Gastrocnemius medialis (tissue), 4 donors: ENCODE measurements at regions not wholly inside any gene's neighbourhood (a gene's known extent, or its start where the extent isn't known, plus 50 kb on each side); places are given as distances from the start of the nearest gene placed in this dataset.

Source experiments
- ATAC-seq, 2 donors: fragments of 150-250 bp; one replicate each; pipeline ENCODE4 v1.9.1; 2016
- DNase-seq, 2 donors: peaks; one replicate each; pipeline ENCODE4 v3.0.0-alpha.2; 2019
- H3K27ac ChIP-seq, 4 donors: fragments of 200-600 bp; sonication (generic); 1 replicate in 1 of 4; 2 replicates in 3 of 4; pipeline ENCODE4 v1.5.1; 2016 to 2018; ENCODE audit warnings: mild to moderate bottlenecking in 2 of 4, moderate library complexity in 1 of 4
- H3K27me3 ChIP-seq, 3 donors: fragments of 200-600 bp; sonication (generic) in 2 of 3; 1 replicate in 1 of 3; 2 replicates in 2 of 3; pipeline versions ENCODE4 v1.5.1 to v1.6.0; 2016 to 2019; ENCODE audit warnings: mild to moderate bottlenecking in 1 of 3, moderate library complexity in 1 of 3
- H3K36me3 ChIP-seq, 2 donors: fragments of 200-600 bp; sonication (generic) in 1 of 2; one replicate each; pipeline ENCODE4 v1.5.1; 2017 to 2018
- H3K4me1 ChIP-seq, 2 donors: fragments of 200-600 bp; sonication (generic) in 1 of 2; one replicate each; pipeline ENCODE4 v1.5.1; 2016 to 2017; ENCODE audit warnings: mild to moderate bottlenecking in 2 of 2
- H3K4me3 ChIP-seq, 4 donors: fragments of 200-600 bp; sonication (generic) in 3 of 4; 1 replicate in 1 of 4; 2 replicates in 3 of 4; pipeline ENCODE4 v1.5.1; 2016 to 2019; ENCODE audit warnings: mild to moderate bottlenecking in 2 of 4
- H3K9me3 ChIP-seq, 3 donors: fragments of 200-600 bp; sonication (generic) in 2 of 3; 1 replicate in 1 of 3; 2 replicates in 2 of 3; pipeline ENCODE4 v1.5.1; 2016 to 2019
- CTCF ChIP-seq, 5 experiments: fragments of 450-650 bp in 3 of 5; fragments of 200-600 bp in 2 of 5; sonication (generic) in 2 of 5; IDR thresholded peaks in 4 of 5; conservative IDR thresholded peaks in 1 of 5; 1 replicate in 4 of 5; 2 replicates in 1 of 5; pipeline ENCODE4 v1.5.1; 2016 to 2019; ENCODE audit warnings: antibody characterized with exemption in 5 of 5, mild to moderate bottlenecking in 3 of 5, moderate library complexity in 3 of 5
- POLR2A ChIP-seq, 2 donors: fragments of 450-650 bp; IDR thresholded peaks; one replicate each; pipeline ENCODE4 v1.6.1; 2017; ENCODE audit warnings: antibody characterized with exemption in 2 of 2, mild to moderate bottlenecking in 2 of 2, moderate library complexity in 2 of 2
- in situ Hi-C, 4 donors: fragments of 200-750 bp; cut with MboI; loops; one replicate each; pipeline versions ENCODE4 v1.15.0 to v1.8.0; 2017; ENCODE audit warnings: low sequenced_read_pairs in 4 of 4
- intact Hi-C: fragments of 100-400 bp; cut with DNase I; formaldehyde crosslinking; loops from one replicate; pipeline ENCODE4 v1.15.1; 2023; ENCODE audit warnings: low total_unique reads

GRCh38 chr5:68420476-68421344 is 205.2 kb downstream of the PIK3R1 start:
- intact Hi-C loops (no loop called here), in situ Hi-C loops (no loop called here)
- H3K27me3 ChIP-seq = no peaks in the 10 kb centered on the region
- TF ChIP-seq POLR2A (IDR thresholded peaks at IDR 0.05) (no peak), CTCF (IDR thresholded peaks at IDR 0.05 in 4 of 5, conservative IDR thresholded peaks at IDR 0.05 in 1 of 5) (no peak)
- no peak overlapping the region for H3K27ac ChIP-seq
- peaks cover 15% of the 10 kb centered on the region in 2 donors for H3K4me1 ChIP-seq
- DNase-seq (no peak), ATAC-seq (no peak)
- H3K36me3 ChIP-seq = no peaks in the 10 kb centered on the region
- no peaks in the 10 kb centered on the region for H3K9me3 ChIP-seq
- no peak overlapping the region for H3K4me3 ChIP-seq

GRCh38 chr5:68421485-68422220 is 206.1 kb downstream of the PIK3R1 start:
- Histone ChIP-seq H3K27me3 (no peaks in the 10 kb centered on the region), H3K4me1 (peaks cover 15% of the 10 kb centered on the region in 2 donors), H3K27ac (no peak overlapping the region), H3K36me3 (no peaks in the 10 kb centered on the region), H3K4me3 (no peak overlapping the region), H3K9me3 (no peaks in the 10 kb centered on the region)
- DNase-seq = no peak
- in situ Hi-C loops = no loop called here
- intact Hi-C loops = no loop called here
- ATAC-seq = no peak
- TF ChIP-seq CTCF (IDR thresholded peaks at IDR 0.05 in 4 of 5, conservative IDR thresholded peaks at IDR 0.05 in 1 of 5) = no peak
- no peak for TF ChIP-seq POLR2A (IDR thresholded peaks at IDR 0.05)

- Histone ChIP-seq H3K27me3 (no peaks in the 10 kb centered on the region), H3K4me3 (no peak overlapping the region), H3K36me3 (no peaks in the 10 kb centered on the region), H3K9me3 (no peaks in the 10 kb centered on the region), H3K4me1 (peaks cover 10 to 14% of the 10 kb centered on the region in 2 donors), H3K27ac (no peak overlapping the region)
- intact Hi-C loops = no loop called here
- no peak for ATAC-seq
- in situ Hi-C loops = no loop called here
- no peak for TF ChIP-seq CTCF (IDR thresholded peaks at IDR 0.05 in 4 of 5, conservative IDR thresholded peaks at IDR 0.05 in 1 of 5)
- no peak for TF ChIP-seq POLR2A (IDR thresholded peaks at IDR 0.05)
- DNase-seq = no peak
Observed at GRCh38 chr5:68423154-68423811, 207.7 kb downstream of the PIK3R1 start.

- Histone ChIP-seq H3K27ac (no peak overlapping the region), H3K27me3 (no peaks in the 10 kb centered on the region), H3K4me1 (peaks cover 2 to 4% of the 10 kb centered on the region in 2 donors), H3K36me3 (no peaks in the 10 kb centered on the region), H3K9me3 (no peaks in the 10 kb centered on the region), H3K4me3 (no peak overlapping the region)
- in situ Hi-C loops = no loop called here
- no peak for DNase-seq
- no peak for ATAC-seq
- intact Hi-C loops = no loop called here
- TF ChIP-seq CTCF (IDR thresholded peaks at IDR 0.05 in 4 of 5, conservative IDR thresholded peaks at IDR 0.05 in 1 of 5) (no peak), POLR2A (IDR thresholded peaks at IDR 0.05) (no peak)
Observed at GRCh38 chr5:68424799-68425537, 209.4 kb downstream of the PIK3R1 start.
